GM12872 (cell line): ENCODE measurements at regions not wholly inside any gene's neighbourhood (a gene's known extent, or its start where the extent isn't known, plus 50 kb on each side); places are given as distances from the start of the nearest gene placed in this dataset.

Experiments
- CTCF ChIP-seq: IDR thresholded peaks from 3 replicates; pipeline ENCODE4 v1.5.1; 2011; ENCODE audit warnings: low read depth, mild to moderate bottlenecking, low read length, moderate library complexity; ENCODE audit not compliant: insufficient read depth

- no peak for TF ChIP-seq CTCF
Measured at GRCh38 chr10:107913317-107914294, 749.1 kb upstream of the SORCS1 start.

GRCh38 chr10:107901076-107901475, 736.6 kb upstream of the SORCS1 start:
- no peak for TF ChIP-seq CTCF

DNA sequence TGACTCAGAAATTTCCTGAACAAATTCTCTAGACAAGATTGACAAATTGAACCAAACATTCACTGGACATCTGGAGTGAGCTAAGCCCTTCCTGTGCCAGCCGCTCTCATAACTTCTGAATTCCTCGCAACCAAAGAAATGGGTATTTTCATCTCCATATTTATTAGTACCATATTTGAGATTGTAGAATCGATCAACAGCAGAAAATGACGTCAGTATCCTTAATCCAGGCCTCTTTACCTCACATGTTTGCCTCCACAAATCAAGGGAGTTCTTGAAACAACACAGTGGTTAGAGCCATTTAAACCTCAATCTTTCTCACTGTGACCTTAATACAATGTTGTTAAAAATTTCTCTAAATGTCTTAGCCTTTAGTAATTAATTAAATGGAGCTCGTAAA, 735.6 kb upstream of the SORCS1 start:
- no peak for TF ChIP-seq CTCF

- no peak for TF ChIP-seq CTCF
Measured at GRCh38 chr10:107899502-107900062, 735.1 kb upstream of the SORCS1 start.

- TF ChIP-seq CTCF = no peak
Measured at GRCh38 chr10:107899075-107899474, 734.6 kb upstream of the SORCS1 start.

DNA sequence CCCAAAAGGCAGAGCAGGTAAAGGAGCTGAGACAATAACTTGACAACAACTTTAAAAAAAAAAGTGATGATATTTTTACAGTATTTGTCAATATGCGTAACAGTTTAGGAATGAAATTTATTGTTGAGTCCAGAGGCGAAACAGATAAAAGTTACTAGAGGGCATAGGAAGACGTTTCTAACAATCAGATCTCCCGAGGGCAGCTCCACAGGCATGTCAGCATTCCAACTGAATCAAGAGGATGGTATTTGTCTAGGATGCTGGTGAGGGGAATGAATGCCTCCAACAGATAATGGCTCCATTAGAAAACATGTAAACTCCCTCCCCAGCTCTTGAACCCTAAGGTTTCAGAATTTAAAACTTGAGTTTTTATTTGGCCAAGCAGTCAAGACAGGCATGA, 733.9 kb upstream of the SORCS1 start:
- no peak for TF ChIP-seq CTCF

- no peak for TF ChIP-seq CTCF
Measured at GRCh38 chr10:107894516-107894915, 730.0 kb upstream of the SORCS1 start.
